ENCODE measurements at regions not wholly inside any gene's neighbourhood (a gene's known extent, or its start where the extent isn't known, plus 50 kb on each side); places are given as distances from the start of the nearest gene placed in this dataset.

GRCh38 chr7:118754608-118755007, 530.1 kb downstream of the ANKRD7 start:
- TF ChIP-seq CTCF (IDR thresholded peaks at IDR 0.05; ENCODE audit: low read depth, low read length): no peak
- no peak for TF ChIP-seq EZH2phosphoT487 (IDR thresholded peaks at IDR 0.05; ENCODE audit: low read depth)

All from OCI-LY3 (cell line).